HepG2 (cell line): ENCODE measurements at regions not wholly inside any gene's neighbourhood (a gene's known extent, or its start where the extent isn't known, plus 50 kb on each side); places are given as distances from the start of the nearest gene placed in this dataset.

Experiments used
- BCL6 ChIP-seq: IDR thresholded peaks from 2 replicates; pipeline ENCODE4 v1.6.1; 2016; ENCODE audit warnings: missing genetic modification reagents, missing compliant biosample characterization
- FOXA1 ChIP-seq, 2 experiments: fragments of 450-650 bp in 1 of 2; sonication (generic) in 1 of 2; formaldehyde crosslinking in 1 of 2; IDR thresholded peaks; 2 replicates each; pipeline versions ENCODE4 v1.4.0 to v1.6.1; 2016 to 2020; ENCODE audit warnings: missing genetic modification reagents in 1 of 2
- HDAC1 ChIP-seq: sonication (generic); formaldehyde crosslinking; IDR thresholded peaks from 2 replicates; pipeline ENCODE4 v1.5.1; 2020; ENCODE audit warnings: mild to moderate bottlenecking, missing genetic modification reagents
- ISL2 ChIP-seq: sonication (generic); formaldehyde crosslinking; IDR thresholded peaks from 2 replicates; pipeline ENCODE4 v1.5.0; 2020; ENCODE audit warnings: missing genetic modification reagents
- MIXL1 ChIP-seq: IDR thresholded peaks from 2 replicates; pipeline ENCODE4 v1.6.1; 2016
- NR2F2 ChIP-seq: IDR thresholded peaks from 2 replicates; pipeline ENCODE4 v1.6.1; 2012; ENCODE audit warnings: low read depth, inconsistent platforms, borderline replicate concordance
- PRMT3 ChIP-seq: sonication (generic); formaldehyde crosslinking; IDR thresholded peaks from 2 replicates; pipeline ENCODE4 v1.8.1; 2022; ENCODE audit warnings: low read depth, mild to moderate bottlenecking, moderate library complexity, missing genetic modification reagents, borderline replicate concordance
- SOX6 ChIP-seq, 2 experiments: fragments of 450-650 bp in 1 of 2; sonication (generic) in 1 of 2; formaldehyde crosslinking in 1 of 2; IDR thresholded peaks; 2 replicates each; pipeline versions ENCODE4 v1.4.0 to v1.6.1; 2017 to 2020; ENCODE audit warnings: antibody characterized with exemption in 1 of 2, mild to moderate bottlenecking in 1 of 2, missing genetic modification reagents in 1 of 2
- TAF15 ChIP-seq: fragments of 200-400 bp; formaldehyde crosslinking; IDR thresholded peaks from one replicate; pipeline ENCODE4 v1.6.1; 2018; ENCODE audit warnings: mild to moderate bottlenecking, low read depth, low read length; ENCODE audit not compliant: poor library complexity, severe bottlenecking
- ZNF331 ChIP-seq: sonication (generic); formaldehyde crosslinking; IDR thresholded peaks from 2 replicates; pipeline ENCODE4 v1.4.0; 2020; ENCODE audit warnings: missing genetic modification reagents
- ZSCAN12 ChIP-seq: sonication (generic); formaldehyde crosslinking; IDR thresholded peaks from 2 replicates; pipeline ENCODE4 v1.9.0; 2021; ENCODE audit warnings: mild to moderate bottlenecking, missing genetic modification reagents
- ZSCAN20 ChIP-seq: sonication (generic); formaldehyde crosslinking; IDR thresholded peaks from 2 replicates; pipeline ENCODE4 v1.4.0; 2020; ENCODE audit warnings: missing genetic modification reagents, mild to moderate bottlenecking, borderline replicate concordance
- TF ChIP-seq, protein P1 (sequence below): sonication (generic); formaldehyde crosslinking; IDR thresholded peaks from 2 replicates; pipeline ENCODE4 v1.4.0; 2020; ENCODE audit warnings: missing genetic modification reagents, borderline replicate concordance
- TF ChIP-seq, protein P2 (sequence below): sonication (generic); formaldehyde crosslinking; conservative IDR thresholded peaks from 2 replicates; pipeline ENCODE4 v1.4.0; 2020; ENCODE audit warnings: missing genetic modification reagents
- TF ChIP-seq, protein P3 (sequence below): sonication (generic); formaldehyde crosslinking; IDR thresholded peaks from 2 replicates; pipeline ENCODE4 v1.5.1; 2020; ENCODE audit warnings: missing genetic modification reagents, mild to moderate bottlenecking, borderline replicate concordance
- TF ChIP-seq, protein P4 (sequence below): sonication (generic); formaldehyde crosslinking; IDR thresholded peaks from 2 replicates; pipeline ENCODE4 v1.5.1; 2020; ENCODE audit warnings: missing genetic modification reagents, mild to moderate bottlenecking, borderline replicate concordance

DNA sequence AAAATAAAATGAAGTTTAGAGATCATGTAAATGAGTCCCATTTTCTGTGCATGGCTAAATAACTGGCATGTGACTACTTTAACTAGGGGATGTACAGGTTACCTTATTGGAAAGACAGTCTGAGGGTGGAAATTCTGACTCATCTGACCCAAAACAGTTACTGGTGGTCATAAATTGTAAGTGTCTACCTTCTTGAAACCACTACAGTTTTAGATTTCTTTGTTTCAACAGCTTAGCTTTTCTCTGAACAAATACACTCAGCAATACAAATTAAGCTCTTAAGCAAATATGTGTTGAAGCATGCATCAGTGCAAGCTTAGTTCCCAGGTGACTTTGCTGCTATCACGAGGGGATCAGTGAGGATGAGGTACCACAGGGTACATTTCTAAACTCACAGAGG, 60.7 kb upstream of the PGM2 start (continued):
- TF ChIP-seq, protein P1, sequence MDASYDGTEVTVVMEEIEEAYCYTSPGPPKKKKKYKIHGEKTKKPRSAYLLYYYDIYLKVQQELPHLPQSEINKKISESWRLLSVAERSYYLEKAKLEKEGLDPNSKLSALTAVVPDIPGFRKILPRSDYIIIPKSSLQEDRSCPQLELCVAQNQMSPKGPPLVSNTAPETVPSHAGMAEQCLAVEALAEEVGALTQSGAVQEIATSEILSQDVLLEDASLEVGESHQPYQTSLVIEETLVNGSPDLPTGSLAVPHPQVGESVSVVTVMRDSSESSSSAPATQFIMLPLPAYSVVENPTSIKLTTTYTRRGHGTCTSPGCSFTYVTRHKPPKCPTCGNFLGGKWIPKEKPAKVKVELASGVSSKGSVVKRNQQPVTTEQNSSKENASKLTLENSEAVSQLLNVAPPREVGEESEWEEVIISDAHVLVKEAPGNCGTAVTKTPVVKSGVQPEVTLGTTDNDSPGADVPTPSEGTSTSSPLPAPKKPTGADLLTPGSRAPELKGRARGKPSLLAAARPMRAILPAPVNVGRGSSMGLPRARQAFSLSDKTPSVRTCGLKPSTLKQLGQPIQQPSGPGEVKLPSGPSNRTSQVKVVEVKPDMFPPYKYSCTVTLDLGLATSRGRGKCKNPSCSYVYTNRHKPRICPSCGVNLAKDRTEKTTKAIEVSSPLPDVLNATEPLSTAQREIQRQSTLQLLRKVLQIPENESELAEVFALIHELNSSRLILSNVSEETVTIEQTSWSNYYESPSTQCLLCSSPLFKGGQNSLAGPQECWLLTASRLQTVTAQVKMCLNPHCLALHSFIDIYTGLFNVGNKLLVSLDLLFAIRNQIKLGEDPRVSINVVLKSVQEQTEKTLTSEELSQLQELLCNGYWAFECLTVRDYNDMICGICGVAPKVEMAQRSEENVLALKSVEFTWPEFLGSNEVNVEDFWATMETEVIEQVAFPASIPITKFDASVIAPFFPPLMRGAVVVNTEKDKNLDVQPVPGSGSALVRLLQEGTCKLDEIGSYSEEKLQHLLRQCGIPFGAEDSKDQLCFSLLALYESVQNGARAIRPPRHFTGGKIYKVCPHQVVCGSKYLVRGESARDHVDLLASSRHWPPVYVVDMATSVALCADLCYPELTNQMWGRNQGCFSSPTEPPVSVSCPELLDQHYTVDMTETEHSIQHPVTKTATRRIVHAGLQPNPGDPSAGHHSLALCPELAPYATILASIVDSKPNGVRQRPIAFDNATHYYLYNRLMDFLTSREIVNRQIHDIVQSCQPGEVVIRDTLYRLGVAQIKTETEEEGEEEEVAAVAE (CRISPR knock-in tag): no peak
- peak; percentile 83 for TF ChIP-seq ISL2
- TF ChIP-seq, protein P2, sequence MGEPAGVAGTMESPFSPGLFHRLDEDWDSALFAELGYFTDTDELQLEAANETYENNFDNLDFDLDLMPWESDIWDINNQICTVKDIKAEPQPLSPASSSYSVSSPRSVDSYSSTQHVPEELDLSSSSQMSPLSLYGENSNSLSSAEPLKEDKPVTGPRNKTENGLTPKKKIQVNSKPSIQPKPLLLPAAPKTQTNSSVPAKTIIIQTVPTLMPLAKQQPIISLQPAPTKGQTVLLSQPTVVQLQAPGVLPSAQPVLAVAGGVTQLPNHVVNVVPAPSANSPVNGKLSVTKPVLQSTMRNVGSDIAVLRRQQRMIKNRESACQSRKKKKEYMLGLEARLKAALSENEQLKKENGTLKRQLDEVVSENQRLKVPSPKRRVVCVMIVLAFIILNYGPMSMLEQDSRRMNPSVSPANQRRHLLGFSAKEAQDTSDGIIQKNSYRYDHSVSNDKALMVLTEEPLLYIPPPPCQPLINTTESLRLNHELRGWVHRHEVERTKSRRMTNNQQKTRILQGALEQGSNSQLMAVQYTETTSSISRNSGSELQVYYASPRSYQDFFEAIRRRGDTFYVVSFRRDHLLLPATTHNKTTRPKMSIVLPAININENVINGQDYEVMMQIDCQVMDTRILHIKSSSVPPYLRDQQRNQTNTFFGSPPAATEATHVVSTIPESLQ (CRISPR knock-in tag): no peak
- TF ChIP-seq BCL6 (CRISPR knock-in tag): peak; percentile 79
- TF ChIP-seq FOXA1 (IDR thresholded peaks at IDR 0.05): peak; percentile 57
- TF ChIP-seq FOXA1 (CRISPR knock-in tag; IDR thresholded peaks at IDR 0.05): peak; percentile 94
- TF ChIP-seq SOX6 (IDR thresholded peaks at IDR 0.05): no peak
- peak; percentile 83 for TF ChIP-seq SOX6 (CRISPR knock-in tag; IDR thresholded peaks at IDR 0.05)
- TF ChIP-seq, protein P3, sequence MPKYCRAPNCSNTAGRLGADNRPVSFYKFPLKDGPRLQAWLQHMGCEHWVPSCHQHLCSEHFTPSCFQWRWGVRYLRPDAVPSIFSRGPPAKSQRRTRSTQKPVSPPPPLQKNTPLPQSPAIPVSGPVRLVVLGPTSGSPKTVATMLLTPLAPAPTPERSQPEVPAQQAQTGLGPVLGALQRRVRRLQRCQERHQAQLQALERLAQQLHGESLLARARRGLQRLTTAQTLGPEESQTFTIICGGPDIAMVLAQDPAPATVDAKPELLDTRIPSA (CRISPR knock-in tag): no peak
- peak; percentile 52; the same call in 1 of the 2 replicates for TF ChIP-seq NR2F2
- no peak for TF ChIP-seq ZSCAN12 (CRISPR knock-in tag)
- TF ChIP-seq HDAC1: peak; percentile 45; the same call in 1 of the 2 replicates
- TF ChIP-seq, protein P4, sequence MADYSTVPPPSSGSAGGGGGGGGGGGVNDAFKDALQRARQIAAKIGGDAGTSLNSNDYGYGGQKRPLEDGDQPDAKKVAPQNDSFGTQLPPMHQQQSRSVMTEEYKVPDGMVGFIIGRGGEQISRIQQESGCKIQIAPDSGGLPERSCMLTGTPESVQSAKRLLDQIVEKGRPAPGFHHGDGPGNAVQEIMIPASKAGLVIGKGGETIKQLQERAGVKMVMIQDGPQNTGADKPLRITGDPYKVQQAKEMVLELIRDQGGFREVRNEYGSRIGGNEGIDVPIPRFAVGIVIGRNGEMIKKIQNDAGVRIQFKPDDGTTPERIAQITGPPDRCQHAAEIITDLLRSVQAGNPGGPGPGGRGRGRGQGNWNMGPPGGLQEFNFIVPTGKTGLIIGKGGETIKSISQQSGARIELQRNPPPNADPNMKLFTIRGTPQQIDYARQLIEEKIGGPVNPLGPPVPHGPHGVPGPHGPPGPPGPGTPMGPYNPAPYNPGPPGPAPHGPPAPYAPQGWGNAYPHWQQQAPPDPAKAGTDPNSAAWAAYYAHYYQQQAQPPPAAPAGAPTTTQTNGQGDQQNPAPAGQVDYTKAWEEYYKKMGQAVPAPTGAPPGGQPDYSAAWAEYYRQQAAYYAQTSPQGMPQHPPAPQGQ (CRISPR knock-in tag): no peak
- peak; percentile 31; the same call in 1 of the 2 replicates for TF ChIP-seq MIXL1 (CRISPR knock-in tag)
- TF ChIP-seq ZSCAN20 (CRISPR knock-in tag): no peak
- 0 out of 2 replicates have a peak, but pooled peaks have one; percentile 47 for TF ChIP-seq PRMT3 (CRISPR knock-in tag)
- peak; percentile 34; the same call in 1 of the 2 replicates for TF ChIP-seq ZNF331 (CRISPR knock-in tag)
- no peak for TF ChIP-seq TAF15
